ENCODE measurements at regions not wholly inside any gene's neighbourhood (a gene's known extent, or its start where the extent isn't known, plus 50 kb on each side); places are given as distances from the start of the nearest gene placed in this dataset.

- no peak for TF ChIP-seq CTCF (IDR thresholded peaks at IDR 0.05)
- Histone ChIP-seq H3K9me3 (no peaks in the 10 kb centered on the region), H3K27ac (no peak overlapping the region), H3K27me3 (no peaks in the 10 kb centered on the region), H3K4me1 (no peaks in the 10 kb centered on the region), H3K4me3 (no peak overlapping the region), H3K36me3 (no peaks in the 10 kb centered on the region)
- ATAC-seq (no peak), DNase-seq (no peak)
- intact Hi-C loops (cut with DNase I) = no loop called here
Observed at GRCh38 chr10:78415111-78415510, 381.4 kb downstream of the RPS24 start.

GRCh38 chr10:78416031-78417011 lies 382.7 kb downstream of the RPS24 start:
- Histone ChIP-seq H3K4me3 (no peak overlapping the region), H3K27me3 (no peaks in the 10 kb centered on the region), H3K9me3 (no peaks in the 10 kb centered on the region), H3K4me1 (no peaks in the 10 kb centered on the region), H3K36me3 (no peaks in the 10 kb centered on the region), H3K27ac (peak overlapping the region; percentile 13 to 19)
- DNase-seq = no peak
- peak; percentile 63 for ATAC-seq
- intact Hi-C loops (cut with DNase I) = no loop called here
- TF ChIP-seq CTCF (IDR thresholded peaks at IDR 0.05) = no peak

GRCh38 chr10:78417425-78418370 lies 384.0 kb downstream of the RPS24 start:
- no peak for TF ChIP-seq CTCF (IDR thresholded peaks at IDR 0.05)
- intact Hi-C loops (cut with DNase I) = no loop called here

GRCh38 chr10:78419481-78420265 lies 386.0 kb downstream of the RPS24 start:
- Histone ChIP-seq H3K36me3 (no peaks in the 10 kb centered on the region), H3K4me3 (no peak overlapping the region), H3K27ac (no peak overlapping the region), H3K9me3 (peaks cover 0 to 4% of the 10 kb centered on the region in 2 donors), H3K4me1 (no peaks in the 10 kb centered on the region), H3K27me3 (no peaks in the 10 kb centered on the region)
- DNase-seq = peak in 1 of 4 donors; percentile 69
- no peak for TF ChIP-seq CTCF (IDR thresholded peaks at IDR 0.05)
- intact Hi-C loops (cut with DNase I) = no loop called here
- ATAC-seq = peak; percentile 85

More at GRCh38 chr10:78417425-78418370, 384.0 kb downstream of the RPS24 start:
- Histone ChIP-seq H3K36me3 (no peaks in the 10 kb centered on the region), H3K4me1 (no peaks in the 10 kb centered on the region), H3K27me3 (no peaks in the 10 kb centered on the region), H3K9me3 (no peaks in the 10 kb centered on the region), H3K4me3 (no peak overlapping the region), H3K27ac (no peak overlapping the region)
- no peak for DNase-seq
- no peak for ATAC-seq

All from left lung (tissue), 4 donors.